D721Med (cell line): ENCODE measurements at regions not wholly inside any gene's neighbourhood (a gene's known extent, or its start where the extent isn't known, plus 50 kb on each side); places are given as distances from the start of the nearest gene placed in this dataset.

Source experiments
- DNase-seq: peaks from one replicate; pipeline ENCODE4 v3.0.0; 2011; ENCODE audit warnings: low spot score; ENCODE audit not compliant: insufficient read length
- FAIRE-seq: peaks from 2 replicates; lab custom pipeline; 2011; peaks lifted over from hg19 to GRCh38; lab: Jason Lieb, UNC
- TF ChIP-seq, protein P1 (sequence below): IDR thresholded peaks from 2 replicates; pipeline ENCODE4 v1.5.1; 2012; ENCODE audit warnings: mild to moderate bottlenecking, control low read depth; ENCODE audit not compliant: insufficient read depth; ENCODE audit errors: missing control alignments

DNA sequence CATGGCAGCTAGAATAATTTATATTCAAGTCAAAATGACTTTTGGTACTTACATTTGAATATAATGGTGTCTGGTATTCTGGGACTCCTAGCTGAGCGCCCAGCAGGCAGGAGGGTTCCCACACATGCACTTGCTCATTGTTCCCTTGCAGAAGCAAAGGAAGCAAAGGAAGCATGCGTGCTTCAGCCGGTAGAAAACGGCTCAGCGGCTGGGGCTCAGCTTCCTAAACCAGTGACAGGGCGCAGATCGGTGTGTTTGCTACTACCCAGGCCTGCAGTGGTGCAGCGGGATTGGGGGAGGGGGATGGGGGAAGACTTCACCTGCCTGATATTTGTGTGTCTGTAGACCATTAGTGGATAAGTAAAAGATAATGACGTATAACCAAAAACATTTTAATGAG, 978.3 kb upstream of the TENM3 start:
- TF ChIP-seq, protein P1, sequence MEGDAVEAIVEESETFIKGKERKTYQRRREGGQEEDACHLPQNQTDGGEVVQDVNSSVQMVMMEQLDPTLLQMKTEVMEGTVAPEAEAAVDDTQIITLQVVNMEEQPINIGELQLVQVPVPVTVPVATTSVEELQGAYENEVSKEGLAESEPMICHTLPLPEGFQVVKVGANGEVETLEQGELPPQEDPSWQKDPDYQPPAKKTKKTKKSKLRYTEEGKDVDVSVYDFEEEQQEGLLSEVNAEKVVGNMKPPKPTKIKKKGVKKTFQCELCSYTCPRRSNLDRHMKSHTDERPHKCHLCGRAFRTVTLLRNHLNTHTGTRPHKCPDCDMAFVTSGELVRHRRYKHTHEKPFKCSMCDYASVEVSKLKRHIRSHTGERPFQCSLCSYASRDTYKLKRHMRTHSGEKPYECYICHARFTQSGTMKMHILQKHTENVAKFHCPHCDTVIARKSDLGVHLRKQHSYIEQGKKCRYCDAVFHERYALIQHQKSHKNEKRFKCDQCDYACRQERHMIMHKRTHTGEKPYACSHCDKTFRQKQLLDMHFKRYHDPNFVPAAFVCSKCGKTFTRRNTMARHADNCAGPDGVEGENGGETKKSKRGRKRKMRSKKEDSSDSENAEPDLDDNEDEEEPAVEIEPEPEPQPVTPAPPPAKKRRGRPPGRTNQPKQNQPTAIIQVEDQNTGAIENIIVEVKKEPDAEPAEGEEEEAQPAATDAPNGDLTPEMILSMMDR: no peak
- DNase-seq: no peak
- no peak for FAIRE-seq

DNA sequence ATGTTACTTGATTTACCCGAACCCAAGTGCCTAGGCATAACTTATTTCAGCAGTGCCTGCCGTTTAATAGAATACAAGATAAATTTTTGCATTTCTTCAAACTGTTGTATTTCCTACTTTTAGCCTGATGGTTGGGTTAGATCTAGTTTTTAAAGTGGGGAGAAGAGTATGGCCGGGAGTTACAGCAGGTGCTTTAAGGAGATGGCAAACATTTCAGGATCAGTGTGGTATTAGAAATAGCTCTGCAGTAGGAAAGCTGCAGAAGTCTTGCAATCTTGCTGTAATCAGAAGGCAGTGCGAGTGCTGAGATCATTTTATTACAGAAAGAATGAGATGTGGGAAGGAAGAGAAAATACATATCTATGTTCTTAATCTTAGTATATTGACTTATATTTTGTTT, 977.8 kb upstream of the TENM3 start:
- FAIRE-seq: no peak
- TF ChIP-seq, protein P1: no peak
- no peak for DNase-seq

DNA sequence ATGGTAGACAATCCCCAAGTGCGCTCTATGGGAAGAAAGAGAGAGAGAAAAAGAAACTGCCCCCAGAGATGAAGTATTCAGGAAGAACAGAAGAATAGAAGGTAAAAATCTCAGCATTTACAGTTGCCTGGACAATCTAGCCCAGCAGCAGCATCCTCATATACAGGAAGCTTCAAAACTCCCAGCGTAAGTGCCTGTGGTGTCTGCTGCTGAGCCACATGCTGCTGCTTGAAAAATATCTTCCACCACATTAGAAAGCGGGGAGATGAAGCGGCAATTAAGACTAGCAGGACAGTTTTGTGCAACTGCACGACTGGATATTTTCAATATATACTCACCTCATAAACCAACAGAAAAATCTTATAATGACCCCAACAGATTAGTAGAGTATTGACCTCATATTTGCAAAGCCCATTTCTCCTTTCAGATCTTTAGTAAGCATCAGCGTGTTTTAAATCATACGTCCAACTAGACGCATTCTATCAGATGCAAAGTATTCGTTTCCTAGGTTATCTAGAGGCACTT, 972.0 kb upstream of the TENM3 start:
- no peak for FAIRE-seq
- DNase-seq: no peak
- TF ChIP-seq, protein P1: no peak

DNA sequence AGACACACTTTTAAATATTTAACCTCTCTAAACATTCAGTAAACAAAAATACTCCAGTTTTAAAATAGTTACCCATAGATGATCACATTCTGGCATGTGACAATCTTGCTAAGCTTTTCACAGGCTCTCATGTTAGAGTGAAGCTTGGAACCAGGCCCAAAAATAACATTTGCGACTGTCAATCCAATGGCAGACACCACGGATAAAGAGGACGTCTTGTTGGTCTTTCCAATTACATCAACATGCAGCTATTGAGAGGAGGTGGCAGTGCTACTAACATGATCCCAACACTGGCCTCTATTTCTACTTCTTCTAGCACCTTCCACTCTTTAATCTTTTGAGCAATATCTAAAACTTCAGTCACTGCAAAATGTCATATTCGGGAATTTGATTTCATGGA, 970.8 kb upstream of the TENM3 start:
- TF ChIP-seq, protein P1: no peak
- no peak for DNase-seq
- FAIRE-seq: no peak

DNA sequence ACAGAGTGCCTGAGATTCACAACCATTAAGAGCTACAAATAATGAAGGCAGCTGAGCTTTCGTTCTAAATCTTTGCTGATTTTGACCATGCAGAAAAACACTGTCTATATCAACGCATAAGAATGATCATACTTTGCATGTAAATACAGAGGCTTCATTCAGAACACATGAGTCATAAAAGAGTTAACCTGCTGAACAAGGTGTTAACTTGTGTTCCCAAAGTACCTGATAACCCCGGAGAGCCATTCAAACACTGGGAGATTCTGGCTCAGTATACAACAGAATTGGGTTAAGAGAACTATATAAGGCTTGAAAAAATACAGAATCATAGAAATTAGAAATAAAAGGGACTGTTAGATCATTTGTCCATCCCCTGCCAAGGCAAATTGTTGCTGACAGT, 964.3 kb upstream of the TENM3 start:
- DNase-seq (no peak), FAIRE-seq (no peak)
- TF ChIP-seq, protein P1: no peak

DNA sequence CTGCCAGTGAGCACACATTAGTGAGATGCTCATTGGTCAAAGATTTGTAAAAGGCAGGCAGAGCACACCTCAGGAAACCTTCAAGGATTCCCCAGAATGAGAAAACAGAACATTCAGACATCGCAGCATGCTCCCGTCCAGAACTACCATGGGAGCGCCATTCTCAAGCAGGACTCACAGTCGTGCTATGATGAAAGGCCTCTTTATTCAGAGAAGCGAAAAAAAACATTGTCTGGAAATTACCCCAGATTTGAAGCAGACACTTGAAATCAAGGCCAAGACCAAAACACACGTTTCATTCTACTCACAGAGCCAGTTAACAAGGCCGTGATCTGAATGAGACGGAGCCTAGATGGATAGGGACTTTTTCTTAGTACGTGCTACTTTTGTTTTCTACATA, 961.8 kb upstream of the TENM3 start:
- TF ChIP-seq, protein P1: no peak
- DNase-seq: no peak

DNA sequence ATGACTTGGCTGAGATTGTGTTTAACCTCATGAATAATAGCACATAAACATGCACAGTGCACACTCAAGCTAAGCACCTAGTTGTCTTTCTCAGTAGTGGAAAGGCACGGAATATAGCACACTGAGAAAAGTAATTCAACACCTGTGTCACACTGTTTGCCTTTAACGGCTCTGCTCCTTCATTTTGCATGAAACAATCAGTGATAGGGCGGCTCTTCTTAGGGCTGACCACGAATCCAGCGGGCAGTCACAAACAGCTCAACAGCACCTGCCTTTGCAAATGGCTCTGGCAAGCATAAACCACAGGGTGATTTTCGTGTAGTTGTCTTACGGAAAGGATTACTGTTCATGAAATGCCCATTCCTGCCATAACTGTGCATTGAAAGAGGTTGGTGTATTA, 954.0 kb upstream of the TENM3 start:
- TF ChIP-seq, protein P1: no peak
- DNase-seq (no peak), FAIRE-seq (no peak)

More for the DNA sequence above, 961.8 kb upstream of the TENM3 start:
- no peak for FAIRE-seq
